H4 (cell line): ENCODE measurements at regions not wholly inside any gene's neighbourhood (a gene's known extent, or its start where the extent isn't known, plus 50 kb on each side); places are given as distances from the start of the nearest gene placed in this dataset.
A peak's percentile ranks its signal among the peaks of the same experiment; 100 is the strongest.
"Not testable (repeated sequence)": the region's sequence is repeated elsewhere in the genome, so short reads cannot be mapped to it uniquely, and the experiment has no call there.

Experiments used
- DNase-seq: peaks from one replicate; pipeline ENCODE4 v3.0.0-alpha.2; 2015; ENCODE audit warnings: low spot score

GRCh38 chr15:69758810-69759790, 306.5 kb downstream of the RPLP1 start:
- DNase-seq = peak; percentile 56

DNA sequence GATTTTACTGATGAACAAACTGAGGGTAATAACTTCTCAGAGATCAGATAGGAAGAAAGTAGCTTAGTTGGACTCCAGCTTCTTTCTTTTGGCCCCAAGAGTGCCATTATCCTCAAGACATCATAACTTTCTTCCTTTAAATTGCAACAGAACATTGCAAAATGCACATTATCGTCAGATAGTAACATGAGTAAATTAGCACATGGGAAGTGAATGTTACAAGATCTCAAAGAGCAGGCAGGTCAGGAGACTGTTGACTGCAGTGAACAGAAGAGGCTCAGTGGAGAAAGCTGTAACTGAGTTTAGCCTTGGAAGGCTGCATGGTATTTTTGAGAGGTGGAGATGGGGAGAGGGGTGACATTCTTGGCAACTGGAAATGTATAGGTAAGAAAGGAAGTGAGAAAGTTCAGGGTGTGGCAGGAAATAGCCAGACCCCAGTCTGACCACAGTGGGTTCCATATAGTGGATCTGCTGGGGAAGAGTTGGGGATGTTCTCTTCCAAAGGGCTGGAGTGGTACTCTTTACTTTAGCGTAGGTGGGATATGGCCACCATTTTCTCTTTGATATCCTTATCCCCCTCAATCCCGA, 307.7 kb downstream of the RPLP1 start:
- no peak for DNase-seq

DNA sequence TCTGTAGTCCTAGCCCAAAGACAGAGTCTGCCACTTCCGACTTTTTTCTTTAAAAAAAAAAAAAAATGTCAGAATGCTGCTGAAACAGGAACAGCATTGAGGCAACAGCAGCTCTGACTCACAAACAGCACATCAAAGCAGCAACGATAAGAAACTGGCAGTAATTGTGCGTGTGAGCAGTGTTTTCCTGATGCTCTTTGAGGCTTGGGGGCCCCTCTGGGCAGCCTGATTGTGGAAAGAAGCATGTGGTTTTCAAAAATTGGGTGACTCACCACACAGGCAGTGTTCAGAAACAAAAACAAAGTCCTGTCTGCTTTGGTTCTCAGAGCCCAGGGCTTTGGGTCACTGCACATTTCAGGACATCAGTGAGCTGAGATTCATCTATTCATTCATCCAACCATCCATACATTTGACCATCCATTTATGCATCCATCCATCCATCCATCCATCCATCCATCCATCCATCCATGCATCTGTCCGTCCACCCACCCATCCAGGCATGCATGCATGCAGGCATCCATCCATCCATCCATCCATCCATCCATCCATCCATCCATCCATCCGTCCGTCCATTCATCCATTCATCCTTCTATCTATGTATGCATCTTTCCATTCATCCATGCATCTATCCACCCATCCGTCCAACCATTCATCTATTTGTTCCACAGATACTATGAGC, 308.4 kb downstream of the RPLP1 start:
- DNase-seq = peak; percentile 99

DNA sequence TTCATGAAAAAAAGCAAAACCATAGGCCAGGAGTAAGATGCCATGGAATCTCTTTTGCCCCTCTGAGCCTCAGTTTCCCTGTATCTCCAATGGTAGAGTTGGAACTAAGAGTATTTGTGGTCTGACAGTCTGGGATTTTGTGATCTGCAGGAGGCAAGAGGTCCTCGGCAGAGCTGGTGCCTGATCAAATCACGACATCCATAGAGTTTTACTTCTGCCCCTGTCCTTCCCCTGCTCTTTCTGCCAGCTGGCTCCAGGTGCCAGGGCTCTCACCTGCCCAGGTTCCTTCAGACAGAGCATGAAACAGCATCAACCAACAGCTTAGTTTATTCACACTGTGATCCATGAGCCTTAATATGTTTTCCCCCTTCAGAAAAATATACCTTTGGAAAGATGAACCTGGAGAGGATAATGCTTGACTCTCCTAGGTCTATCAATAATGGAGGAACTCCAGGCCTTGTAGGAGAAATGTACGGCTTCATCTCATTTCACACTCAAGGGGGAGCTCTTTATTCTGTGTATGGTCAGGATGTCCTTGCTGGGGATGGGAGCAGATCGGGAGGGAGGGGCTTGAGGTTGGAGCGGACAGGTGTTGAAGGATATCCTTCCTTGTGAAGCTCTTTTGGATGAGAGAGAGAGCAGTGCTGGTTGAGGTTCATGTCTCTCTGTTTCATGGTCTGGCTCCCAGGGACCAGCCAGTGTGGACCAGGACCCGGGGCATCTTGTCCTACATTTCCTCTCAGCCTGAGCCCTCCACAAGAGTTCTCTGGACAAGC, 309.9 kb downstream of the RPLP1 start:
- no peak for DNase-seq

- no peak for DNase-seq
These were observed 311.2 kb downstream of the RPLP1 start for GRCh38 chr15:69763831-69764230.

GRCh38 chr15:69766156-69766555, 313.5 kb downstream of the RPLP1 start:
- DNase-seq = no peak

DNA sequence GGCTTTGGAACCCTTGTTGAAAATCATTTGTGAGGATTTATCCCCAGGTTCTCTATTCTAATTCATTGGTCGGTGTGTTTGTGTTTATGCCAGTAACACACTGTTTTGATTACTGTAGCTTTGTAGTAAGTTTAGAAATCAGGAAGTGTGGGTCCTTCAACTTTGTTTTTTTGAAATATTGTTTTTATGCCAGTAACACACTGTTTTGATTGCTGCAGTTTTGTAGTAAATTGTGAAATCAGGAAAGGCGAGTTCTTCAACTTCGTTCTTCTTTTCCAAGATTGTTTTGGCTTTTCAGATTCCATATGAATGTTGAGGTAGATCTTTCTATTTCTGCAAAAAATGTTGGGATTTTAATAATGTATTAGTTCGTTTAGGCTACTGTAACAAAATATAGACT, 314.6 kb downstream of the RPLP1 start:
- no peak for DNase-seq

GRCh38 chr15:69769336-69769735, 316.7 kb downstream of the RPLP1 start:
- not testable (repeated sequence) for DNase-seq

DNA sequence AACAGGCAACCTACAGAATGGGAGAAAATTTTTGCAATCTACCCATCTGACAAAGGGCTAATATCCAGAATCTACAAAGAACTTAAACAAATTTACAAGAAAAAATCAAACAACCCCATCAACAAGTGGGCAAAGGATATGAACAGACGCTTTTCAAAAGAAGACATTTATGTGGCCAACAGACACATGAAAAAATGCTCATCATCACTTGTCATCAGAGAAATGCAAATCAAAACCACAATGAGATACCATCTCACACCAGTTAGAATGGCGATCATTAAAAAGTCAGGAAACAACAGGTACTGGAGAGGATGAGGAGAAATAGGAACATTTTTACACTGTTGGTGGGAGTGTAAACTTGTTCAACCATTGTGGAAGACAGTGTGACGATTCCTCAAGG, 321.6 kb downstream of the RPLP1 start:
- DNase-seq = not testable (repeated sequence)

DNA sequence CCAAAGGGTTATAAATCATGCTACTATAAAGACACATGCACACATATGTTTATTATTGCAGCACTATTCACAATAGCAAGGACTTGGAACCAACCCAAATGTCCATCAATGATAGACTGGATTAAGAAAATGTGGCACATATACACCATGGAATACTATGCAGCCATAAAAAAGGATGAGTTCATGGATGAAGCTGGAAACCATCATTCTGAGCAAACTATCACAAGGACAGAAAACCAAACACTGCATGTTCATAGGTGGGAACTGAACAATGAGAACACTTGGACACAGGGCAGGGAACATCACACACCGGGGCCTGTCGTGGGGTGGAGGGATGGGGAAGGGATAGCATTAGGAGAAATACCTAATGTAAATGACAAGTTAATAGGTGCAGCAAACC, 322.1 kb downstream of the RPLP1 start:
- DNase-seq = not testable (repeated sequence)

DNA sequence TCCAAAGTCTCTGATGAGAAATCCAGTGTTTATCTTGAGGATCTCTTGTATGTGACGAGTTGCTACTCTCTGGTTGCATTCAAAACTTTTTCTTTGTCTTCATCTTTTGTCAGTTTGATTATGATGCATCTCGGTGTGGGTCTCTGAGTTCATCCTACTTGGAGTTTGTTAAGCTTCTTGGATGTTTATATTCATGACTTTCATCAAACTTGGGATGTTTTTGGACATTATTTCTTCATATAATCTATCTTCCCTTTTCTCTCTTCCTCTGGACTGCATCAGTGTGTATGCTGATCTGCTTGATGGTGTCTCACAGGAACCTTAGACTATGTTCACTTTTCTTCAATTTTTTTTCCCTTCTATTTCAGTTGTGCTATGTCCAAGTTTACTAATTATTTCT, 320.4 kb downstream of the TLE3 start:
- DNase-seq = no peak

DNA sequence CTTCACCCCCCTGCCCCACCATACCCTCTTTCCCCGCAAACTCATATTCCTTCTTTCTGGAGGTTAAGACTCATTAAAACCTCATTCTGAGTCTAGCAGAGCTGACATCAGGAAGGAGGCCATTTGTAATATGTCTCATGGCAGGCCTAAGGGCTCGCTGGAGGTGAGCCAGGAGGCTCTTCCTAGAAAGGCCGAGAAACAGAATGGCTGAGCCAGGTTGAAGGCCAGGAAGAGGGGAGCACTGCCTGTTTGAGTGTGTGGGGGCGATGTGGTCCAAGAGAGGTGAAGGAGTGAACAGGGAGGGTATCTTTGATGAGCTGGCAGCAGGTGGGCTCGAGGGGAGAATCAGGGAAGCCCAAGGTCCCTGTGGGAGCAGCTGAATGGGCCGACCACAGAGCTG, 317.3 kb downstream of the TLE3 start:
- DNase-seq = no peak

DNA sequence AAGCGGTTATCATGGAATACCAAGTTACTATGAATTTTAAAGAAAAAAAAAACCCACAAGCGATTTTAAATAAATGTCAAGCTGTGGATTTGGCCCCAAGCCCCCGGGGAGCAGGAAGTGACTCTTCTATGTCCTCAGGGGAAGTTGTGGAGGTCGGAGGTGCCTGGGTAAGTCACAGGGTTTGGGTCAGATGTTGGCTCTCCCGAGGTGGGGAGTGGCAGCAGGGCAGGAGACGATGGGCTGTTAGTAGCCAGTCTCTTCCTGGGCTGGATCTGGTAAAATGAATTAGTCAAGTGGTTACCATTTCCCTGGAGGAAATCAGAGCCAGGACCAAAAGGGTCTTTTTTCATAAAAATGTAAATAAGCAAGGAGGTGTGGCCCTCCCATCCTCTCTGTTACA, 316.7 kb downstream of the TLE3 start:
- DNase-seq = no peak

GRCh38 chr15:69781411-69782125, 316.1 kb downstream of the TLE3 start:
- DNase-seq = no peak

DNA sequence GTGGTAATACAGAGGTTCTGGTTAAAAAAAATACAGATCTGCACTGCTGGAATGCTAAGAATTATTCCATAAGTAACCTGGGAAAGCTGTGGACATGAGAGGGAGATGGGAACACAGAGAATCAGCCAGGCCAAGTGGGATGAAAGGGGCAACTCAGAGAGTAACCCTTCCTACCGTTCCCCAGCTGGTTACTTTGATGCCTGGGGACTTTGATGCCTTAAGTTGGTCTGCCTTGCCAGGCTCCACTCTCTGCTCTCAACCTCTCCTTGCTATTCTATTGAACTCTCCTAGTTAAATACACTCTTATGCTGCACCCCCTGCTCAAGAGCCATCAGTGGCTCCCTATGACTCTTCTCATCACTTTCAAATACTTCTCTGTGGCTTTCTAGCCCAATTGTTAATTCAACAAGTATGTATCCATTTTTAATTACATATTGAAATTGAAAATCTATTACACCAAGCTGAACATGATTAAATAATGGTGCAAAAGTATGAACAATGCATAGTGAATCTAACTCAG, 315.5 kb downstream of the TLE3 start:
- no peak for DNase-seq

GRCh38 chr15:69782809-69783208, 314.9 kb downstream of the TLE3 start:
- DNase-seq = no peak

GRCh38 chr15:69783211-69783610, 314.5 kb downstream of the TLE3 start:
- DNase-seq = no peak

DNA sequence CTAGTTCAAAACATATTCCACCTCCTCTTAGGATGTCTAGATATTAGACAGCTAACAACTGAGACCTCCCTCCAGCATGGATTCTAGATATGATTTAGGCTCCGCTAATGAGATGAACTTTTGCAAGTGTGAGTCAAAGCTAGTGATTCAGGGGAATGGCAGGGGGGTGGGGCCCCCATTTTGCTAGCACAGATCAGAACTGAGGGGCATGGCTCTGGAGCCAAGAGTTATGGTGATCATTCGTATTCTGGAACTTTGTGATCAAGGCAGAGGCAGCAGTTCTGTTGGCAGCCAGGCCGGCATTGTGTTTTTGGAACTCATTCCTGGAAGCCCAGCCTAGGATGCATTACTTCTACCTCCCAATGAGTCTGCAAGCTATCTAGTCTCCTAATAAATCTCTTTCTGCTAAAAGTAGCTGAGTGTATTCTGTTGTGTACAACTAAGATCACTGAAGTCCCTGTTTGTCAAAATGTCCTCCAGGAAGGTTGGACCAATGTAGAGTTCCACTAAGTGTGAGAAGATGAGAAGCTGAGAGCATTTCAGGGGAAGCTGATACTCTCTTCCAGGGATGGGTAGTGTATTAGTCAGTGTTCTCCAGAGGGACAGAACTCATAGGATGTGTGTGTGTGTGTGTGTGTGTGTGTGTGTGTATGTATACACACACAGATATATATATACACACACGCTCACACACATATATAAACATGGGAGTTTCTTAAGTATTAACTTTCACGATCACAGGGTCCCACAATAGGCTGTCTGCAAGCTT, 312.7 kb downstream of the TLE3 start:
- DNase-seq = no peak

DNA sequence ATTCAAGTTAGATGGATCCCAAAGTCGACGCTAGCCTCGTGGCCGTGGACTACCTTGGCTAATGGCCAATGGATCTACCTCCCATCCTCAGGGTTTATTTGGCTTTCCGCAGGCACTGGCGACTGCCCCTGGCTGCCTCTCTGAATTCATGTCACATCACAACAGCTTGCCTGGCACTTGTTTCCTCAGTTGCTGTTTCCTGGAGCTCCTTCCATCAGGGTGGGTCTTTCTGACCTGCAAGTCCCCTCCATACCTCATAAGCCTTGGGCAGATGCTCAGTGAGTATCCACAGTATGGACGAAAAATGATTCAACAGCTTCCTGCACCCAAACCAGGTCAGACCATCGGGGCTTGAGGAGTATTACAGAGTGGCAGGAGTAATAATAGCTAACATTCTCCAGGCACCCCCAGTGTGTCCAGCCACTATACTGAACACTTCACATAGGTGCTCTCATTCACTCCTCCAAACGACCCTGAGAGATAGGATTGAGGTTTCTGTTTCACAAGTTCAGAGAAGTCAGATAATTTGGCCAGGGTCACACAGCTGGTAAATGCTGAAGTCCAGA, 311.5 kb downstream of the TLE3 start:
- DNase-seq = no peak

- DNase-seq = no peak
These were observed 309.9 kb downstream of the TLE3 start for GRCh38 chr15:69787791-69788190.
